Type B pancreatic cell (in vitro differentiated cells): ENCODE measurements at regions not wholly inside any gene's neighbourhood (a gene's known extent, or its start where the extent isn't known, plus 50 kb on each side); places are given as distances from the start of the nearest gene placed in this dataset.
A peak's percentile ranks its signal among the peaks of the same experiment; 100 is the strongest.

Source experiments
- DNase-seq: peaks from one replicate; pipeline ENCODE4 v3.0.0; 2021; ENCODE audit warnings: mixed read lengths; ENCODE audit not compliant: unreplicated experiment; ENCODE audit errors: extremely low spot score
- H3K27ac Mint-ChIP-seq: 2 replicates; pipeline ENCODE4 v1.8.0; 2021; ENCODE audit warnings: mild to moderate bottlenecking, mixed read lengths
- H3K27me3 Mint-ChIP-seq: 2 replicates; pipeline ENCODE4 v1.8.0; 2021; ENCODE audit warnings: mixed read lengths
- H3K36me3 Mint-ChIP-seq: 2 replicates; pipeline ENCODE4 v1.8.0; 2021; ENCODE audit warnings: mixed read lengths
- H3K4me1 Mint-ChIP-seq: one replicate; pipeline ENCODE4 v1.8.0; 2021; ENCODE audit warnings: mixed read lengths; ENCODE audit not compliant: unreplicated experiment
- H3K4me3 Mint-ChIP-seq: 2 replicates; pipeline ENCODE4 v1.8.0; 2021; ENCODE audit warnings: mild to moderate bottlenecking, mixed read lengths
- H3K9me3 Mint-ChIP-seq: 2 replicates; pipeline ENCODE4 v1.8.0; 2021; ENCODE audit warnings: mixed read lengths
- CTCF ChIP-seq: fragments of 200-600 bp; sonication (generic); conservative IDR thresholded peaks from 2 replicates; pipeline ENCODE4 v1.5.0; 2021; ENCODE audit warnings: antibody characterized with exemption, mild to moderate bottlenecking

GRCh38 chr4:183797011-183797444, 108.1 kb upstream of the STOX2 start:
- H3K4me3 Mint-ChIP-seq, result peak overlapping the region; percentile 90
- H3K27me3 Mint-ChIP-seq, result peaks cover 30% of the 10 kb centered on the region
- H3K4me1 Mint-ChIP-seq, result peaks cover 17% of the 10 kb centered on the region
- peaks cover 3% of the 10 kb centered on the region for H3K36me3 Mint-ChIP-seq
- no peak for TF ChIP-seq CTCF
- no peak for DNase-seq
- H3K9me3 Mint-ChIP-seq, result peaks cover 12% of the 10 kb centered on the region
- H3K27ac Mint-ChIP-seq, result peak overlapping the region; percentile 79

- Mint-ChIP-seq H3K36me3 (peaks cover 3% of the 10 kb centered on the region), H3K4me1 (peaks cover 17% of the 10 kb centered on the region), H3K27me3 (peaks cover 30% of the 10 kb centered on the region), H3K27ac (no peak overlapping the region), H3K4me3 (peak overlapping the region; percentile 74), H3K9me3 (peaks cover 7% of the 10 kb centered on the region)
- DNase-seq, result no peak
- TF ChIP-seq CTCF, result peak; percentile 22
These were observed 107.4 kb upstream of the STOX2 start for GRCh38 chr4:183797445-183798300.

- H3K4me1 Mint-ChIP-seq, result peaks cover 17% of the 10 kb centered on the region
- H3K27ac Mint-ChIP-seq, result peak overlapping the region; percentile 93
- peaks cover 30% of the 10 kb centered on the region for H3K27me3 Mint-ChIP-seq
- peak overlapping the region; percentile 92 for H3K4me3 Mint-ChIP-seq
- peaks cover 6% of the 10 kb centered on the region for H3K9me3 Mint-ChIP-seq
- DNase-seq, result no peak
- no peak for TF ChIP-seq CTCF
- peaks cover 3% of the 10 kb centered on the region for H3K36me3 Mint-ChIP-seq
These were observed 106.5 kb upstream of the STOX2 start for GRCh38 chr4:183798301-183799253.

GRCh38 chr4:183801457-183802165, 103.5 kb upstream of the STOX2 start:
- Mint-ChIP-seq H3K4me3 (no peak overlapping the region), H3K27me3 (peaks cover 24% of the 10 kb centered on the region), H3K27ac (no peak overlapping the region), H3K4me1 (peaks cover 16% of the 10 kb centered on the region), H3K9me3 (no peaks in the 10 kb centered on the region), H3K36me3 (peaks cover 3% of the 10 kb centered on the region)
- DNase-seq, result no peak
- no peak for TF ChIP-seq CTCF

GRCh38 chr4:183806341-183806740, 98.8 kb upstream of the STOX2 start:
- Mint-ChIP-seq H3K27ac (no peak overlapping the region), H3K36me3 (peaks cover 3% of the 10 kb centered on the region), H3K4me3 (no peak overlapping the region), H3K4me1 (peaks cover 4% of the 10 kb centered on the region), H3K9me3 (no peaks in the 10 kb centered on the region), H3K27me3 (peaks cover 3% of the 10 kb centered on the region)
- no peak for TF ChIP-seq CTCF
- no peak for DNase-seq
